Smooth muscle cell (in vitro differentiated cells): ENCODE measurements at regions not wholly inside any gene's neighbourhood (a gene's known extent, or its start where the extent isn't known, plus 50 kb on each side); places are given as distances from the start of the nearest gene placed in this dataset.

ENCODE experiments used
- DNase-seq: peaks from one replicate; lab custom pipeline; 2025; ENCODE audit not compliant: unreplicated experiment; lab: John Stamatoyannopoulos, UW
- H2AFZ ChIP-seq: fragments of 200-600 bp; sonication (generic); 2 replicates; pipeline ENCODE4 v1.6.0; 2016; ENCODE audit warnings: antibody characterized with exemption, low read depth, mild to moderate bottlenecking
- H3F3A ChIP-seq: fragments of 200-600 bp; sonication (generic); 2 replicates; pipeline ENCODE4 v1.6.0; 2017; ENCODE audit warnings: antibody characterized with exemption, low read depth
- H3K27ac ChIP-seq: fragments of 200-600 bp; sonication (generic); 2 replicates; pipeline ENCODE4 v1.5.1; 2016; ENCODE audit warnings: low read depth, mild to moderate bottlenecking
- H3K27me3 ChIP-seq: fragments of 200-600 bp; sonication (generic); 2 replicates; pipeline ENCODE4 v1.6.1; 2016; ENCODE audit warnings: low read depth, mild to moderate bottlenecking
- H3K36me3 ChIP-seq: fragments of 200-600 bp; sonication (generic); 2 replicates; pipeline ENCODE4 v1.5.1; 2016; ENCODE audit warnings: low read depth
- H3K4me1 ChIP-seq: fragments of 200-600 bp; sonication (generic); 2 replicates; pipeline ENCODE4 v1.5.1; 2016; ENCODE audit warnings: low read depth
- H3K4me2 ChIP-seq: fragments of 200-600 bp; sonication (generic); 2 replicates; pipeline ENCODE4 v1.6.0; 2016; ENCODE audit warnings: mild to moderate bottlenecking
- H3K4me3 ChIP-seq: fragments of 200-600 bp; sonication (generic); 2 replicates; pipeline ENCODE4 v1.5.1; 2016; ENCODE audit warnings: mild to moderate bottlenecking
- H3K79me2 ChIP-seq: fragments of 200-600 bp; sonication (generic); 2 replicates; pipeline ENCODE4 v1.6.0; 2016; ENCODE audit warnings: low read depth, mild to moderate bottlenecking
- H3K9ac ChIP-seq: fragments of 200-600 bp; sonication (generic); 2 replicates; pipeline ENCODE4 v1.6.0; 2016; ENCODE audit warnings: low read depth
- H3K9me3 ChIP-seq: fragments of 200-600 bp; sonication (generic); replicated peaks from 2 replicates; pipeline ENCODE4 v1.5.1; 2016; ENCODE audit warnings: low read depth
- H4K20me1 ChIP-seq: fragments of 200-600 bp; sonication (generic); 2 replicates; pipeline ENCODE4 v1.6.0; 2016; ENCODE audit warnings: low read depth
- WGBS: methylation state at CpG from one replicate; pipeline ENCODE4 v1.1.7; 2016; ENCODE audit warnings: low lambda C conversion rate; 5-methylcytosine and 5-hydroxymethylcytosine counted together
- TF ChIP-seq, protein P1 (sequence below): fragments of 200-600 bp; sonication (generic); IDR thresholded peaks from 2 replicates; pipeline ENCODE4 v1.5.1; 2017; ENCODE audit warnings: borderline replicate concordance, mild to moderate bottlenecking, antibody characterized with exemption; ENCODE audit not compliant: insufficient read depth, poor library complexity, severe bottlenecking

DNA sequence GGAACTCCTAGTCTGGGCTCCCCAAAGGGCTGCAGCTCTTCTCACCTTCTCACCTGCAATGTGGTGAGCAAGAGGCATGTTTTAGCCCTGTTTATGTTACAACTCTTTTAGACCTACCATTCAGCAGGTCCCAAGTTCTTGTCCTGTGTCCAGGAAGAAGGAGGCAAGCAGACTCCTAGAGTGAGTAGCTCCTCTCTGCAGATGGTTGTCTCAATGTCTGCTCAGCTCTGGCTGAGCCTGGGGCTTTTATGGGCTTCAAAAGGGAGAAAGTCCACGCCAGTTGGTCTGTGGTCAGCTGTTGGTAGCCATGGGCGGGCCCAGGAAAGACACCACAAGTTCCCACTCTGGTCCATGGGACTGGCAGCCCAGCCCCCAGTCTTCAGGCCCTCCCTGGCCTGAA, 148.1 kb upstream of the HS6ST1 start:
- TF ChIP-seq, protein P1, sequence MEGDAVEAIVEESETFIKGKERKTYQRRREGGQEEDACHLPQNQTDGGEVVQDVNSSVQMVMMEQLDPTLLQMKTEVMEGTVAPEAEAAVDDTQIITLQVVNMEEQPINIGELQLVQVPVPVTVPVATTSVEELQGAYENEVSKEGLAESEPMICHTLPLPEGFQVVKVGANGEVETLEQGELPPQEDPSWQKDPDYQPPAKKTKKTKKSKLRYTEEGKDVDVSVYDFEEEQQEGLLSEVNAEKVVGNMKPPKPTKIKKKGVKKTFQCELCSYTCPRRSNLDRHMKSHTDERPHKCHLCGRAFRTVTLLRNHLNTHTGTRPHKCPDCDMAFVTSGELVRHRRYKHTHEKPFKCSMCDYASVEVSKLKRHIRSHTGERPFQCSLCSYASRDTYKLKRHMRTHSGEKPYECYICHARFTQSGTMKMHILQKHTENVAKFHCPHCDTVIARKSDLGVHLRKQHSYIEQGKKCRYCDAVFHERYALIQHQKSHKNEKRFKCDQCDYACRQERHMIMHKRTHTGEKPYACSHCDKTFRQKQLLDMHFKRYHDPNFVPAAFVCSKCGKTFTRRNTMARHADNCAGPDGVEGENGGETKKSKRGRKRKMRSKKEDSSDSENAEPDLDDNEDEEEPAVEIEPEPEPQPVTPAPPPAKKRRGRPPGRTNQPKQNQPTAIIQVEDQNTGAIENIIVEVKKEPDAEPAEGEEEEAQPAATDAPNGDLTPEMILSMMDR, result no peak
- H3K9ac ChIP-seq, result no peak overlapping the region

DNA sequence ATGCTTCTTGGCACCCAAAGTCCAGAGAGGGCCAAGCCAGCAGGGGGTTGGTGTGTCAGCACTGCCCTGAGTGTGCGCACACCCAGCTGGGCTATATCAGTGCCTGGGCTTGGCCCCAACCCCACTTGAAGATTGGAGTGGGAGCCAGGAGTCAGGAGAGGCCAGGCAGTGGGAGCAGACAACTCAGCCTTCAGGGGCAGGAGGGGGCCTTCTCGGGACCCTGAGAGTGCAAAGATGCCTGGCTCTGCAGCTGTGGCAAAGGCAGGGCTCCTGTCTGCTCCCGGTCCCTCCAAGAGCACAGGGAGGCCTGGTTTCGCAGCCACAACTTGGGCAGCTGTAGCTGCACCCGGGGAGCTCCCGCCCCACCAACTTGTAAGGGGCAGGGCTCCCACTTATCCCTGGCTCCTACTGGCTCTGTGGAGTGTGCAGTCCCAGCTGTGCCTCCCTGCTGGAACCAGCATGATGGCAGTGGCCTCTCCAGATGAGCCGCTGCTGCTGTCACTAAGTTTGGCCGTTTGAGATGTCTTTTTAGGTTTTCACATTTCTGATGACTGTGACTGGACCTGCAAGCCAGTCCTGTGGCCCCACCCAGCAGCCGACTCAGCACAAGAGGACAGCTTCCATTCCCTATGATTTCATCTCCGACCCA, 148.8 kb upstream of the HS6ST1 start:
- Histone ChIP-seq H3F3A (no peaks in the 10 kb centered on the region), H3K9me3 (peaks cover 6% of the 10 kb centered on the region), H3K9ac (no peak overlapping the region), H3K4me1 (no peaks in the 10 kb centered on the region), H3K4me2 (no peak overlapping the region), H3K27ac (no peak overlapping the region), H2AFZ (no peak overlapping the region), H3K36me3 (no peaks in the 10 kb centered on the region), H4K20me1 (no peaks in the 10 kb centered on the region), H3K27me3 (no peaks in the 10 kb centered on the region), H3K4me3 (no peak overlapping the region), H3K79me2 (no peaks in the 10 kb centered on the region)
- TF ChIP-seq, protein P1, result no peak
- 90% methylated on average over 10 of the region's 10 CpGs for WGBS
- no peak for DNase-seq

More for the DNA sequence above, 148.1 kb upstream of the HS6ST1 start:
- 90% methylated on average over 2 of the region's 2 CpGs for WGBS
- Histone ChIP-seq H3K9me3 (peaks cover 6% of the 10 kb centered on the region), H3K4me3 (no peak overlapping the region), H3K79me2 (no peaks in the 10 kb centered on the region), H3F3A (no peaks in the 10 kb centered on the region), H3K4me2 (no peak overlapping the region), H3K4me1 (no peaks in the 10 kb centered on the region), H3K36me3 (no peaks in the 10 kb centered on the region), H3K27me3 (no peaks in the 10 kb centered on the region), H3K27ac (no peak overlapping the region), H2AFZ (no peak overlapping the region), H4K20me1 (no peaks in the 10 kb centered on the region)
- no peak for DNase-seq

DNA sequence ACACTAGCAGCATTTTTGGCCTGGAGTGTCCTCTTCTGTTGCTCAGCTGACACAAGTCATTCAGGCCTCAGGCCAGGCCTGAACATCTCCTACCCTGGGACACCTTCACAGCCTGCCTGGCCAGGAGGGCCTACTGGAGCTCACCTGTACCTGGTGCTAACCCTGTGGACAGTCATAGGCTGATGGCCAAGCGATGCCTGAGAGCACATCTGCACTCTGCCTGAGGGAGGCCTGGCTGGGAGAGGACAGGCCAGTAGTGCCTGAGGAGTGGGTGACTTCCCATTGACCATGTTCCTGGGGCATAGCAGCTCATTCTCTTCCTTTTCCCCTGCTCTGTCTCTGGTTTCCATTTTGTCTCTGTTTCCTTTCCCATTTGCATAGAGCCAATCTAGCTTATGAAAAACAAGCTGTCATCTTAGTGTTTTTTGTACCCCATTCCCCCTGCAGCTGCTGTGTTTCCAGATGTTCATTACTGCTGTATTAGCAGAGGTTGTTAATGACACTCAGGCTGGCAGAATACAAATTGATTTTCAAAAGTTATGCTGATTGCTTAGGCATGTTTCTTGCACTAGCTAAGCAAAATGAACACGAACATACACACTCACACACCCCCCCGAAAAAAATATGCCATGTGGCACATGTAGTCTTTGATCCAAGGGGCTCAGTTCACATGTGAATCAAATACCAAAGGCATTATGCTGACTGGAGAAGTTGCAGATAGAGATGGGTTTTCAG, 149.7 kb upstream of the HS6ST1 start:
- no peaks in the 10 kb centered on the region for H3K36me3 ChIP-seq
- H4K20me1 ChIP-seq, result no peaks in the 10 kb centered on the region
- no peak overlapping the region for H3K4me2 ChIP-seq
- no peaks in the 10 kb centered on the region for H3F3A ChIP-seq
- no peak for DNase-seq
- 82% methylated on average over 3 of the region's 3 CpGs for WGBS
- H3K9ac ChIP-seq, result no peak overlapping the region
- H3K27me3 ChIP-seq, result no peaks in the 10 kb centered on the region
- H3K79me2 ChIP-seq, result no peaks in the 10 kb centered on the region
- H3K27ac ChIP-seq, result no peak overlapping the region
- no peak overlapping the region for H3K4me3 ChIP-seq
- no peaks in the 10 kb centered on the region for H3K4me1 ChIP-seq
- H3K9me3 ChIP-seq, result peaks cover 6% of the 10 kb centered on the region
- TF ChIP-seq, protein P1, result no peak
- no peak overlapping the region for H2AFZ ChIP-seq
